ENCODE measurements at regions not wholly inside any gene's neighbourhood (a gene's known extent, or its start where the extent isn't known, plus 50 kb on each side); places are given as distances from the start of the nearest gene placed in this dataset.
"Not testable (repeated sequence)": the region's sequence is repeated elsewhere in the genome, so short reads cannot be mapped to it uniquely, and the experiment has no call there.

- H3K23ac ChIP-seq (ENCODE audit: low read length); H3K4ac ChIP-seq (ENCODE audit: low read depth, low read length); H3K4me3 ChIP-seq (ENCODE audit: low read length); H4K8ac ChIP-seq (ENCODE audit: low read depth, low read length); H3K18ac ChIP-seq (ENCODE audit: low read length); DNase-seq; H3K27ac ChIP-seq (ENCODE audit: low read depth, low read length); H2BK120ac ChIP-seq (ENCODE audit: low read depth, low read length); H3K4me2 ChIP-seq (ENCODE audit: low read length); H3K79me2 ChIP-seq (ENCODE audit: control insufficient read depth, insufficient read depth, low read length); H2BK5ac ChIP-seq (ENCODE audit: low read length); H3K27me3 ChIP-seq (ENCODE audit: insufficient read depth, low read length, poor library complexity); H3K9ac ChIP-seq (ENCODE audit: low read length); H2AK5ac ChIP-seq (ENCODE audit: low read length); H2BK15ac ChIP-seq (replicated peaks; ENCODE audit: low read depth); H3K79me1 ChIP-seq (ENCODE audit: low read length); H3K4me1 ChIP-seq (ENCODE audit: control insufficient read depth, low read depth, low read length); H3K56ac ChIP-seq (ENCODE audit: low read length); H3K36me3 ChIP-seq (ENCODE audit: control insufficient read depth, insufficient read depth, low read length); H4K5ac ChIP-seq (ENCODE audit: low read length): not testable (repeated sequence)
- WGBS (ENCODE audit: extremely low coverage, insufficient coverage, low lambda C conversion rate): no CpG with 5 or more reads among the region's 20 CpGs
Measured at GRCh38 chr18:14985291-14986013, 237.5 kb downstream of the ANKRD30B start.

GRCh38 chr18:14987377-14987776 is 239.4 kb downstream of the ANKRD30B start:
- not testable (repeated sequence) for H3K4me3 ChIP-seq (ENCODE audit: low read length); H3K18ac ChIP-seq (ENCODE audit: low read length); H3K56ac ChIP-seq (ENCODE audit: low read length); H3K9ac ChIP-seq (ENCODE audit: low read length); H4K5ac ChIP-seq (ENCODE audit: low read length); H3K4ac ChIP-seq (ENCODE audit: low read depth, low read length); H2AK5ac ChIP-seq (ENCODE audit: low read length); H2BK15ac ChIP-seq (replicated peaks; ENCODE audit: low read depth); H3K79me1 ChIP-seq (ENCODE audit: low read length); H3K36me3 ChIP-seq (ENCODE audit: control insufficient read depth, insufficient read depth, low read length); H2BK120ac ChIP-seq (ENCODE audit: low read depth, low read length); H3K4me1 ChIP-seq (ENCODE audit: control insufficient read depth, low read depth, low read length); DNase-seq; H3K27me3 ChIP-seq (ENCODE audit: insufficient read depth, low read length, poor library complexity); H4K8ac ChIP-seq (ENCODE audit: low read depth, low read length); H3K27ac ChIP-seq (ENCODE audit: low read depth, low read length); H3K23ac ChIP-seq (ENCODE audit: low read length); H3K79me2 ChIP-seq (ENCODE audit: control insufficient read depth, insufficient read depth, low read length); H2BK5ac ChIP-seq (ENCODE audit: low read length); H3K4me2 ChIP-seq (ENCODE audit: low read length)
- WGBS (ENCODE audit: extremely low coverage, insufficient coverage, low lambda C conversion rate): no CpG with 5 or more reads among the region's 3 CpGs

DNA sequence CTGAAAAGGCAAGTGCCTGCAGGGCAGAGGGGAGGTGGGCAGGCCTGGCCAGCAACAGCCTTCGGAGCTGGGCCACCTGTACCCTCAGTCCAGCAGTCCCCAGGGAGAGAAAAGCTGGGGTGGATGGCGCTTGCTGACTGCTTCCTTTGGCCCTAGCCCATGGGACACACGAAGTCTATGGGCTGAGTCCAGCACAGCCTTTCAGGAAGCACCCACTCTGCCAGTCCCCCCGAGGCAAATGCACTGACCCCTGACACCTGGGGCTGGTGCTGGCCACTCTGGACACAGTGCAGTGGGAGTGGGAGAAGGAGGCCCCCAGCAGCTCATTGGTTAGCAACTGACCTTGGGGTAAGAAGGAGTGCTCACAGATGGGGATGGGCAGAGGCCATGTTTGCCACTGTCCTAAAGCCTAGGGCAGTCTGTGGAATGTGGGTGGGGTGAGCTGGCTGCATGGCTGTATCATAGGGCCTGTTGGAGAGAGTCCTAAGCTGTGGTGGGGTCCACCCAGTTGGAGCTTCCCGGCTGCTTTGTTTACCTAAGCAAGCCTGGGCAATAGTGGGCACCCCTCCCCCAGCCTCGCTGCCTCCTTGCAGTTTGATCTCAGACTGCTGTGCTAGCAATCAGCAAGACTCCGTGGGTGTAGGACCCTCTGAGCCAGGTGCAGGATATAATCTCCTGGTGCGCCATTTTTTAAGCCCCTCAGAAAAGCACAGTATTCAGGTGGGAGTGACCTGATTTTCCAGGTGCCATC is 240.2 kb downstream of the ANKRD30B start:
- H2BK15ac ChIP-seq (replicated peaks; ENCODE audit: low read depth); H3K4me2 ChIP-seq (ENCODE audit: low read length); H2BK120ac ChIP-seq (ENCODE audit: low read depth, low read length); H3K4ac ChIP-seq (ENCODE audit: low read depth, low read length); H3K36me3 ChIP-seq (ENCODE audit: control insufficient read depth, insufficient read depth, low read length); H3K4me3 ChIP-seq (ENCODE audit: low read length); H2AK5ac ChIP-seq (ENCODE audit: low read length); DNase-seq; H3K4me1 ChIP-seq (ENCODE audit: control insufficient read depth, low read depth, low read length); H3K27me3 ChIP-seq (ENCODE audit: insufficient read depth, low read length, poor library complexity); H3K23ac ChIP-seq (ENCODE audit: low read length); H3K27ac ChIP-seq (ENCODE audit: low read depth, low read length); H3K79me1 ChIP-seq (ENCODE audit: low read length); H4K8ac ChIP-seq (ENCODE audit: low read depth, low read length); H3K79me2 ChIP-seq (ENCODE audit: control insufficient read depth, insufficient read depth, low read length); H2BK5ac ChIP-seq (ENCODE audit: low read length); H3K18ac ChIP-seq (ENCODE audit: low read length); H3K56ac ChIP-seq (ENCODE audit: low read length); H3K9ac ChIP-seq (ENCODE audit: low read length); H4K5ac ChIP-seq (ENCODE audit: low read length): not testable (repeated sequence)
- no CpG with 5 or more reads among the region's 8 CpGs for WGBS (ENCODE audit: extremely low coverage, insufficient coverage, low lambda C conversion rate)

GRCh38 chr18:14989569-14989968 is 241.6 kb downstream of the ANKRD30B start:
- WGBS (ENCODE audit: extremely low coverage, insufficient coverage, low lambda C conversion rate): no CpG with 5 or more reads among the region's 3 CpGs
- not testable (repeated sequence) for H3K4ac ChIP-seq (ENCODE audit: low read depth, low read length)

GRCh38 chr18:14991934-14992445 is 244.0 kb downstream of the ANKRD30B start:
- not testable (repeated sequence) for H3K4me1 ChIP-seq (ENCODE audit: control insufficient read depth, low read depth, low read length); H3K27me3 ChIP-seq (ENCODE audit: insufficient read depth, low read length, poor library complexity); H2AK5ac ChIP-seq (ENCODE audit: low read length); H3K18ac ChIP-seq (ENCODE audit: low read length); H3K56ac ChIP-seq (ENCODE audit: low read length); H3K79me1 ChIP-seq (ENCODE audit: low read length); H3K4me2 ChIP-seq (ENCODE audit: low read length); H4K5ac ChIP-seq (ENCODE audit: low read length); DNase-seq; H3K4ac ChIP-seq (ENCODE audit: low read depth, low read length); H3K9ac ChIP-seq (ENCODE audit: low read length); H3K4me3 ChIP-seq (ENCODE audit: low read length); H2BK120ac ChIP-seq (ENCODE audit: low read depth, low read length); H2BK5ac ChIP-seq (ENCODE audit: low read length); H4K8ac ChIP-seq (ENCODE audit: low read depth, low read length); H3K79me2 ChIP-seq (ENCODE audit: control insufficient read depth, insufficient read depth, low read length); H2BK15ac ChIP-seq (replicated peaks; ENCODE audit: low read depth); H3K36me3 ChIP-seq (ENCODE audit: control insufficient read depth, insufficient read depth, low read length); H3K23ac ChIP-seq (ENCODE audit: low read length); H3K27ac ChIP-seq (ENCODE audit: low read depth, low read length)
- no CpG with 5 or more reads among the region's 7 CpGs for WGBS (ENCODE audit: extremely low coverage, insufficient coverage, low lambda C conversion rate)

More at GRCh38 chr18:14989569-14989968, 241.6 kb downstream of the ANKRD30B start:
- not testable (repeated sequence) for H3K79me2 ChIP-seq (ENCODE audit: control insufficient read depth, insufficient read depth, low read length); H3K27ac ChIP-seq (ENCODE audit: low read depth, low read length); H3K9ac ChIP-seq (ENCODE audit: low read length); H2BK120ac ChIP-seq (ENCODE audit: low read depth, low read length); H2BK15ac ChIP-seq (replicated peaks; ENCODE audit: low read depth); H3K4me2 ChIP-seq (ENCODE audit: low read length); H2BK5ac ChIP-seq (ENCODE audit: low read length); H3K4me1 ChIP-seq (ENCODE audit: control insufficient read depth, low read depth, low read length); H2AK5ac ChIP-seq (ENCODE audit: low read length); H3K56ac ChIP-seq (ENCODE audit: low read length); H3K4me3 ChIP-seq (ENCODE audit: low read length); H3K79me1 ChIP-seq (ENCODE audit: low read length); H3K36me3 ChIP-seq (ENCODE audit: control insufficient read depth, insufficient read depth, low read length); H3K27me3 ChIP-seq (ENCODE audit: insufficient read depth, low read length, poor library complexity); H3K23ac ChIP-seq (ENCODE audit: low read length); DNase-seq; H3K18ac ChIP-seq (ENCODE audit: low read length); H4K5ac ChIP-seq (ENCODE audit: low read length); H4K8ac ChIP-seq (ENCODE audit: low read depth, low read length)

Data from mesendoderm (in vitro differentiated cells).